NK-92 treated with Interleukin-12 subunit alpha and Interleukin-12 subunit beta, amount 100 ng/mL, for 24 hours (cell line): ENCODE measurements at regions not wholly inside any gene's neighbourhood (a gene's known extent, or its start where the extent isn't known, plus 50 kb on each side); places are given as distances from the start of the nearest gene placed in this dataset.
"Not testable (repeated sequence)": the region's sequence is repeated elsewhere in the genome, so short reads cannot be mapped to it uniquely, and the experiment has no call there.

ENCODE experiments used
- DNase-seq: peaks from one replicate; lab custom pipeline; 2025; lab: John Stamatoyannopoulos, UW

GRCh38 chr6:849075-849506, 156.2 kb upstream of the EXOC2 start:
- DNase-seq = no peak

DNA sequence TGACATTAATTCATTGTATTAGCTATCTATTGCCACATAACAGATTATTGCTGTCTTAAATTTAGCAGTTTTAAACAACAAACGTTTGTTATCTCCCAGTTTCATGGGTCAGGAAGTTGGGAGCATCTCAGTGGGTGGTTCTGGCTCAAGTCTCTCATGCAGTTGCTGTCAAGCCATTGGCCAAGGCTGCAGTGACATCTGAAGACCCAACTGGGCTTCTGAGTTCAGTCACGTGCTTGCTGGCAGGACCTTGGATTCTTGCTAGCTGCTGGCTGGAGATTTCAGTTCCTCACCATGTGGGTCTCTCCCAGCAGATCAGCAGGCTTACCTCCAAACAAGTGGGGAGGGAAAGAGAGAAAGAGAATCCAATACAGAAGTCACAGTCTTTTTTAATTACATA, 152.6 kb upstream of the EXOC2 start:
- DNase-seq = no peak

DNA sequence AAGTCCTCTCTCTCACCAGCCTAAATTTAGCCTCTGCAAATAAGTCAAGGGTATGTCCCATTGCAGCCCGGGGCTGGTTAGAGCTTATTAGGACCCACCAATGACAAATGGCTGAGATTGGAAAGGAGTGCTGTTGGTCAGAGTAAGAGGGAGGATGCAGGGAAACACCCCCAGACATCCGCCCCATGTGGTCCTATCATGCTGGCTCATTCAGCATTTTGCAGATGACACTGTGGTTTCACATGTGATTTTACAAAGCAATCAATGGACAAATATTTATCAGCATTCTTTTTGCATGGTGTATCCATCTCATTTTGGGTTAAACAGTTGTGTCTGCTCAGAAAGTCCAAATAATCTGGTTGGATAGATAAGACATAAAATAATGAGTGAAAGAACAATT, 152.2 kb upstream of the EXOC2 start:
- DNase-seq = no peak

- DNase-seq = no peak
Observed at GRCh38 chr6:842141-842540, 149.2 kb upstream of the EXOC2 start.

DNA sequence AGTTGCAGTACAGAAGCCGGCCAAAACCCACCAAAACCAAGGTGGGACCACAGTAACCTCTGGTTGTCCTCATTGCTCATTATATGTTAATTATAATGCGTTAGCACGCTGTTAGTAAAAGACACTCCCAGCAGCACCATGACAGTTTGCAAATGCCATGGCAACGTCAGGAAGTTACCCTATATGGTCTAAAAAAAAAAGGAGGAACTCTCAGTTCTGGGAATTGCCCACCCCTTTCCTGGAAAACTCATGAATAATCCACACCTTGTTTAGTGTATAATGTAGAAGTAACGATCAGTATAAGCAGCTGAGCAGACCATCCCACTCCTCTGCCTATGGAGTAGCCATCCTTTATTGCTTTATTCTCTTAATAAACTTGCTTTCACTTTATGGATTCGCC, 148.6 kb upstream of the EXOC2 start:
- no peak for DNase-seq

DNA sequence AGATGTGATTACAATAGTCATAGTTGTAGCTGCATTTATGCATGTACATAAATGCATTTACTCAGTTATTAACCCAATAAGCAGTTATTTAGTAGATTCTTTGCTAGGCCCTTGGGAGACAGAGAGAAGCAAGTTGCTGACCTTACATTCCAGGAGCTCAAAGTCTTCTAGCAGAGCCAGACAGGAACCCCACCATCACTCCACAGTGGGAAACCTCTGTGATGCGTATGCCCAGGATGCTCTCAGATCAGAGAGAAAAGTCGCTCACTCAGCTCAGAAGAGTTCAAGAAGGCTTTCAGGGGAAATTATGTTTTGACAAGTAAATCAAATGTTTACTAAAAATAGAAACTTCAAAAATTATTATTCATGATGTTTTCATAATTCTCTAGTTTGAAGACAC, 146.3 kb upstream of the EXOC2 start:
- no peak for DNase-seq

DNA sequence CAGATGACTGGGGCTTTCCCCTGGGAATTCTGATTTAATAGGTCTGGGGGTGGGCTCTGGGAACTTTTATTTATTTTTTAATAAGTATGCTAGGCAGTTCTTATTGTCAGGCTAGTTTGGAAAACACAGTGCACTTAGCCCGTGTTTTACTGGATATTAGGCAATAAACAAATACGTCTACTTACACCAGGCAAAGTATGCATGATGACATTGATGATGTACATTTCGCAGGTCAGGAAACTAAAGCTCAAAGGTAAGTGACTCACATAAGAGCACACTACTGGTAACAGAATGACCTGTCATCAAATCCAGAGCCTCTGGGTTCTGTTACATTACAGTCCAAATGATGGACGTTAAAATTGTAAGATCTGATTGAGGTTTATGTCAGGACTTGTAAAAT, 144.4 kb upstream of the EXOC2 start:
- no peak for DNase-seq

DNA sequence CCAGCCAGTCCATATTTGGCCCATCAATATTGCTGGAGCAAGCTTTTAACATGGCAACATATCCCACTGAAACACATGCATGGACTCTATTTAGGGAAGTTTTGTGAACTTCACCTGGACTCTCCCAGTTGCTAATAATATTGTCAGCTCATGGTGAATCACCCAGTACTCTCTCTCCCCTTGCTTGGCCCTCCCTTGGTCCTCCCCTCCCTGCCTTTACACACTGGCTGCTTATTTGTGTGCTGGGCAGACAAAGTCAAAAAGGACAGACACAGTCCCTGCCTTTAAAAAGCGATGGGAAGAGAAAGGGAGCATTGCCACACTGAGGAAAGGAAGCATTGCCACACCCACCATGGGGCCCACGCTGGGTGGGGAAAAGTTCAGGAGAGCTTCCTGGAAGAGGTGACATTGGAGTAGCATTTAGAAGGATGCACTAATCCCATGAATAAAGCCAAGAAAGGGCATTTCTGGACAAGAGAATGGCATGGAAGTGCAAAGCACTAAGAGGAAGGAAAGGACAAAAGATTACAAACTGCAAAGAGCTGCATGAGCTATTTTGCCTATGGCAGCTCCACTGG, 143.4 kb upstream of the EXOC2 start:
- DNase-seq = no peak

GRCh38 chr6:835476-836160, 142.7 kb upstream of the EXOC2 start:
- DNase-seq = no peak

GRCh38 chr6:834866-835265, 141.9 kb upstream of the EXOC2 start:
- DNase-seq = no peak

- DNase-seq = no peak
Observed at GRCh38 chr6:834190-834589, 141.3 kb upstream of the EXOC2 start.

GRCh38 chr6:832804-833203, 139.9 kb upstream of the EXOC2 start:
- not testable (repeated sequence) for DNase-seq

GRCh38 chr6:830667-831327, 137.9 kb upstream of the EXOC2 start:
- no peak for DNase-seq

GRCh38 chr6:829656-830055, 136.7 kb upstream of the EXOC2 start:
- no peak for DNase-seq

DNA sequence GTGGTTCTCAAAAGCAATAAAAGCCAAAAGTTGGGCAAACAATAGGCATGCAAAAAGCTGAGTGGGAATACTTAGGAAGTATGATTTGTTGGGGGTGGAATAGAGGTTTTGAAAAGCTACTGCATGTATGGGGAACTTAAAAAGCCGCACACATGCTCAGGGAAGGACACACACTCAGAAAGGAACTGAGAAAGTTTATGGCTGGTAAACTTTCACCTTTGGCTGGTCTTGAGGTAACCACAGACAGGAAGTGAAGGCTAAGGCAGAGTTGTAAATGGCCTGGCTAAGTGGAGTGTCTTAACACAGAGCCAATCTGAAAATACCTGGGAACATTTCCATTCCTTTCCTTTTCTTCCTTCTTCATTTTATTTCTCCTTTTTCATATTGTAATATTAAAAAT, 134.5 kb upstream of the EXOC2 start:
- no peak for DNase-seq

DNA sequence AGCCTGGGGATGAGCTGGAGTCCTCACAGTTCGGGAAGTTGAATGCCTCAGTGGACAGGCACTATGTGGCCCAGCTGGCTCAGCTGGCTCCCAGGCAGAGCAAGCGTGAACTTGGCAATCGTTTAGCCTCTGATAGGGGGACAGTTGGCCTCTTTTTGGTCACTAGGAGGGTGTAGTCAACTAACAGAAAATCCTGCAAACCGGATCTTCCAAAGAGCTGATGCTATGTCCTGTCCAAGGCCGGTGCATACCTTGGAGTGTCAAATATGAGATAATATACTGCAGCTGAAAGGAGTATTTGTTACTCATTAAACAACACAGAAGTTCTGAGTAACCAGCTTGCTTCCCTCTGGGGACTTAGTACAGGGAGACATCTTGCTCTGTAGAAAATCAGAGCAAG, 126.2 kb upstream of the EXOC2 start:
- DNase-seq = no peak

DNA sequence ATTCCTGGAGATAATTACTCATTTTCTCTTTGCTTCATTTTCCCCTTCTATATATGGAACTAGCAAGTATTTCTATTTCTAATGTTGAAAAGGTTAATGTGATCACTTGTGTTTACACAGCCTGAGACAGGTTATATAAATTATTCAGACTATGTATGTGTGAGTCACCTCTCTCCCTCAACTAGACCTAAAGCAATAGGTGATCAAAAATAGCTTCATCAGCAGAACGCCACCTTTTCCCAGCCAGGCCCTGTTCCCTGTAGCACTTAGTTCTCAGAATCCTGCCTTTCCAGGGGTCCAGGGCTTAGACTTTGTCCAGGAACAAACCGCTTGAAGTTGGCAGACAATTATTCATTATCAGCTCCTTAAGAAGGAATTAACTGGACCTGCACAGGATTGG, 125.3 kb upstream of the EXOC2 start:
- no peak for DNase-seq

- no peak for DNase-seq
Observed at GRCh38 chr6:816510-817084, 123.7 kb upstream of the EXOC2 start.

DNA sequence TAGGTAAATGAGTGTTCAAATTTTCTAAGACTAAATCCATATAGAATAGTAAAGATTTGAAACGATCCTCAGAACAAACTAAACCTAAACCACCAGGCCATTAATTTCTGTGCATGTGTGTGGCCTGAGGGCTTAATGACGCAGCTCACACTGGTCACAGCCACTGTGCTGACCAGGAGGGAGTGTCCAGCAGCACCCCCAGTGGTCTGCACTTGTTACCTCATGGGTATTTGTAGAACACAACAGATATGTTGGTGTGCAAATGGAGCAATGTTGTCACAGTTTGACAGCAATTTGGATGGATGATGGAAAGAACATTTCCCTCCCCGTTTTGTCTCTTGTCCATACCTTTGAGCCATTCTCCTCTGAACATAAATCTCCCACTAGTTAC, 122.4 kb upstream of the EXOC2 start:
- no peak for DNase-seq

GRCh38 chr6:814378-815347, 121.7 kb upstream of the EXOC2 start:
- DNase-seq = no peak

- DNase-seq = no peak
Observed at GRCh38 chr6:811831-812230, 118.9 kb upstream of the EXOC2 start.

- no peak for DNase-seq
Observed at GRCh38 chr6:811191-811590, 118.3 kb upstream of the EXOC2 start.
